Stomach (tissue), 8 donors: ENCODE measurements at regions not wholly inside any gene's neighbourhood (a gene's known extent, or its start where the extent isn't known, plus 50 kb on each side); places are given as distances from the start of the nearest gene placed in this dataset.

ENCODE experiments used
- DNase-seq, 2 donors: peaks; one replicate each; pipeline versions ENCODE4 v3.0.0 to v3.0.0-alpha.2; 2013 to 2019
- H3K27ac ChIP-seq, 5 donors: fragments of 200-600 bp in 4 of 5; sonication (generic) in 4 of 5; one replicate each; pipeline ENCODE4 v1.5.1; 2013 to 2019; ENCODE audit warnings: mild to moderate bottlenecking in 1 of 5, moderate library complexity in 1 of 5
- H3K27me3 ChIP-seq, 3 donors: fragments of 200-600 bp; sonication (generic); one replicate each; pipeline ENCODE4 v1.5.1; 2017 to 2019; ENCODE audit warnings: mixed run types in 1 of 3
- H3K36me3 ChIP-seq, 4 donors: fragments of 200-600 bp; sonication (generic); 1 replicate in 3 of 4; 2 replicates in 1 of 4; pipeline ENCODE4 v1.5.1; 2016 to 2019
- H3K4me1 ChIP-seq, 4 donors: fragments of 200-600 bp; sonication (generic); one replicate each; pipeline ENCODE4 v1.5.1; 2016 to 2019
- H3K4me3 ChIP-seq, 4 donors: fragments of 200-600 bp; sonication (generic) in 3 of 4; one replicate each; pipeline ENCODE4 v1.5.1; 2016 to 2019; ENCODE audit warnings: mild to moderate bottlenecking in 1 of 4
- H3K9me3 ChIP-seq, 4 donors: fragments of 200-600 bp; sonication (generic); one replicate each; pipeline ENCODE4 v1.5.1; 2016 to 2019
- EP300 ChIP-seq: sonication (generic); formaldehyde crosslinking; IDR thresholded peaks from one replicate; pipeline ENCODE4 v1.6.1; 2017; ENCODE audit warnings: antibody characterized with exemption
- POLR2A ChIP-seq, 4 donors: fragments of 450-650 bp; IDR thresholded peaks; one replicate each; pipeline ENCODE4 v1.6.1; 2016; ENCODE audit warnings: antibody characterized with exemption in 4 of 4, control low read depth in 2 of 4, mild to moderate bottlenecking in 1 of 4, moderate library complexity in 1 of 4
- POLR2AphosphoS5 ChIP-seq, 3 donors: sonication (generic); formaldehyde crosslinking; IDR thresholded peaks; one replicate each; pipeline ENCODE4 v1.6.1; 2016; ENCODE audit warnings: antibody characterized with exemption in 3 of 3
- whole genome bisulfite sequencing, 5 donors: extraction: QIAGEN DNeasy Blood & Tissue Kit in 3 of 5; methylation state at CpG; one replicate each; pipeline versions ENCODE4 v1.1.5 to v1.1.7; 2013 to 2018; 5-methylcytosine and 5-hydroxymethylcytosine counted together
- intact Hi-C: fragments of 100-400 bp; cut with DNase I; formaldehyde crosslinking; loops from one replicate; pipeline ENCODE4 v1.15.1; 2023; ENCODE audit warnings: low total_unique reads
- TF ChIP-seq, protein P1 (sequence below), 7 experiments: fragments of 450-650 bp in 4 of 7; fragments of 200-600 bp in 3 of 7; sonication (generic) in 3 of 7; IDR thresholded peaks; one replicate each; pipeline ENCODE4 v1.5.1; 2016 to 2019; ENCODE audit warnings: antibody characterized with exemption in 7 of 7, control low read depth in 2 of 7, mild to moderate bottlenecking in 1 of 7
- donor health status: healthy with polysubstance abuse.
- donor health status: Bipolar disorder and iron deficiency.
- donor health status: healthy.

GRCh38 chr3:24765399-24765798 is 270.7 kb upstream of the THRB start:
- intact Hi-C loops, result no loop called here
- Histone ChIP-seq H3K27me3 (no peaks in the 10 kb centered on the region), H3K36me3 (no peaks in the 10 kb centered on the region), H3K4me3 (no peak overlapping the region), H3K27ac (no peak overlapping the region), H3K4me1 (no peaks in the 10 kb centered on the region), H3K9me3 (no peaks in the 10 kb centered on the region)
- TF ChIP-seq POLR2AphosphoS5 (IDR thresholded peaks at IDR 0.05) (no peak), POLR2A (IDR thresholded peaks at IDR 0.05) (no peak), EP300 (no peak)
- TF ChIP-seq, protein P1, sequence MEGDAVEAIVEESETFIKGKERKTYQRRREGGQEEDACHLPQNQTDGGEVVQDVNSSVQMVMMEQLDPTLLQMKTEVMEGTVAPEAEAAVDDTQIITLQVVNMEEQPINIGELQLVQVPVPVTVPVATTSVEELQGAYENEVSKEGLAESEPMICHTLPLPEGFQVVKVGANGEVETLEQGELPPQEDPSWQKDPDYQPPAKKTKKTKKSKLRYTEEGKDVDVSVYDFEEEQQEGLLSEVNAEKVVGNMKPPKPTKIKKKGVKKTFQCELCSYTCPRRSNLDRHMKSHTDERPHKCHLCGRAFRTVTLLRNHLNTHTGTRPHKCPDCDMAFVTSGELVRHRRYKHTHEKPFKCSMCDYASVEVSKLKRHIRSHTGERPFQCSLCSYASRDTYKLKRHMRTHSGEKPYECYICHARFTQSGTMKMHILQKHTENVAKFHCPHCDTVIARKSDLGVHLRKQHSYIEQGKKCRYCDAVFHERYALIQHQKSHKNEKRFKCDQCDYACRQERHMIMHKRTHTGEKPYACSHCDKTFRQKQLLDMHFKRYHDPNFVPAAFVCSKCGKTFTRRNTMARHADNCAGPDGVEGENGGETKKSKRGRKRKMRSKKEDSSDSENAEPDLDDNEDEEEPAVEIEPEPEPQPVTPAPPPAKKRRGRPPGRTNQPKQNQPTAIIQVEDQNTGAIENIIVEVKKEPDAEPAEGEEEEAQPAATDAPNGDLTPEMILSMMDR (IDR thresholded peaks at IDR 0.05), result no peak
- no peak for DNase-seq

DNA sequence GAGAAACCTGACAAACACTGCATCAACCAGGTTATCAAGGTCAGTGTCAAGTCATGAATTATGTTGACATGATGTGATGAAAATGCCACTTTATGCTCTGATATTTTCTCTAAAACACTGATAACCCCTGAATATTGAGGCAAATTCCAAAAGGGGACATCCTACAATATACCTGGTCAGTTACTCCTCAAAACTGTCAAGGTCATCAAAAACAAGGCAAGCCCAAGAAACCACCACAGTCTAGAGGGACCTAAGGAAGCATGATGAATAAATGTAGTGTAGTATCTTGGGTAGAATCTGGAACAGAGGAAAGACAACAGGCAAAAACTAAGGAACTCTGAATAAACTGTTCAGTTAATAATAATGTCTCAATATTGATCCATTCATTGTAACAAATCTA is 275.3 kb upstream of the THRB start:
- Histone ChIP-seq H3K27me3 (no peaks in the 10 kb centered on the region), H3K27ac (no peak overlapping the region), H3K9me3 (no peaks in the 10 kb centered on the region), H3K36me3 (no peaks in the 10 kb centered on the region), H3K4me3 (no peak overlapping the region), H3K4me1 (no peaks in the 10 kb centered on the region)
- intact Hi-C loops, result loop anchor here (10.0 kb wide), 1 partner anchor 825 kb away; no protein-coding TSS in a partner anchor
- TF ChIP-seq, protein P1 (IDR thresholded peaks at IDR 0.05), result no peak
- TF ChIP-seq POLR2AphosphoS5 (IDR thresholded peaks at IDR 0.05) (no peak), EP300 (no peak), POLR2A (IDR thresholded peaks at IDR 0.05) (no peak)
- DNase-seq, result no peak

DNA sequence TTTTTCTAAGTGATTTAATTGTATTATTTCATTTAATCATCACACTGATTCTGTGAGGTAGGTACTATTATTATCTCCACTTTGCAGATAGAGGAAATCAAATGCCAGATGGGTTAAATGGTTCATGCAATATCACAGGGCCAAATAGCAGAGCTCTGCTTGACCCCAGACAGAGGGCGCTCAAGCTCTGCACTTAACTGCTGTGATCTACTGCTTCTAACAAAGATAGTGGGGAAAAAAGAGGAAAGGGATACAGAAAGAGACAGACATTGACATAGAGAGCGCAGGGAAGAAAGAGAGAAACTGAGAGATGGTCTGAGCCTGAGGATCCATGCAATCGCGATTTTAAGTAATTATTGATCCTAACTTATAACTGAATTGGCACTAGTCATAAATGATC is 279.1 kb upstream of the THRB start:
- Histone ChIP-seq H3K9me3 (no peaks in the 10 kb centered on the region), H3K27ac (no peak overlapping the region), H3K4me1 (no peaks in the 10 kb centered on the region), H3K4me3 (no peak overlapping the region), H3K36me3 (no peaks in the 10 kb centered on the region), H3K27me3 (no peaks in the 10 kb centered on the region)
- no peak for TF ChIP-seq EP300
- peak in 1 of 3 donors; percentile 27 for TF ChIP-seq POLR2AphosphoS5 (IDR thresholded peaks at IDR 0.05)
- TF ChIP-seq, protein P1 (IDR thresholded peaks at IDR 0.05), result peak in 5 of 7 experiments; percentile 35 to 63 (median 57)
- no peak for TF ChIP-seq POLR2A (IDR thresholded peaks at IDR 0.05)
- WGBS, 5 donors, result 6 to 16% (median 14%) methylated on average over 4 of the region's 4 CpGs
- peak; percentile 37 to 91 for DNase-seq
- intact Hi-C loops, result loop anchor here (10.0 kb wide), 1 partner anchor 821 kb away; no protein-coding TSS in a partner anchor

GRCh38 chr3:24780991-24781390 is 286.3 kb upstream of the THRB start:
- Histone ChIP-seq H3K27me3 (no peaks in the 10 kb centered on the region), H3K9me3 (peaks cover 0 to 26% (median 14%) of the 10 kb centered on the region in 4 donors), H3K36me3 (no peaks in the 10 kb centered on the region), H3K4me1 (no peaks in the 10 kb centered on the region), H3K27ac (no peak overlapping the region), H3K4me3 (no peak overlapping the region)
- intact Hi-C loops, result no loop called here
- DNase-seq, result no peak
- WGBS, 5 donors, result 82 to 87% (median 85%) methylated on average over 2 of the region's 2 CpGs
- TF ChIP-seq POLR2A (IDR thresholded peaks at IDR 0.05) (no peak), EP300 (no peak), POLR2AphosphoS5 (IDR thresholded peaks at IDR 0.05) (no peak)
- TF ChIP-seq, protein P1 (IDR thresholded peaks at IDR 0.05), result no peak
